GM12878 (cell line): ENCODE measurements at regions not wholly inside any gene's neighbourhood (a gene's known extent, or its start where the extent isn't known, plus 50 kb on each side); places are given as distances from the start of the nearest gene placed in this dataset.

Experiments
- ATAC-seq: fragments of 200-7000 bp; cut with Tn5 transposase; 3 replicates; pipeline ENCODE4 v1.9.1; 2020; ENCODE audit warnings: mild to moderate bottlenecking, moderate library complexity
- BruUV-seq: library from RNA; stranded (reverse); fragments of 400-500 nt; replicated peaks from 2 replicates; lab custom pipeline; 2021; lab: Mats Ljungman, UMichigan
- CTCF ChIA-PET: fragments of 300-600 bp; sonication (Branson Sonifier 250); formaldehyde crosslinking; extraction: SDS; loops from one replicate; lab custom pipeline; 2021; ENCODE audit warnings: inconsistent platforms; lab: Yijun Ruan, JAX
- POLR2A ChIA-PET: fragments of 350-600 bp; formaldehyde crosslinking; extraction: SDS; loops from one replicate; lab custom pipeline; 2021; ENCODE audit warnings: inconsistent platforms; lab: Charles Lee
- RAD21 ChIA-PET: fragments of 300-600 bp; sonication (Branson Sonifier 250); formaldehyde crosslinking; loops from one replicate; lab custom pipeline; 2023; ENCODE audit warnings: antibody characterized with exemption; ENCODE audit not compliant: unreplicated experiment; lab: Charles Lee
- SMC1A ChIA-PET: fragments of 300-600 bp; sonication (Branson Sonifier 250); formaldehyde crosslinking; loops from one replicate; lab custom pipeline; 2023; ENCODE audit not compliant: unreplicated experiment, uncharacterized antibody; lab: Charles Lee
- DNase-seq: peaks from one replicate; pipeline ENCODE4 v3.0.0-alpha.2; 2011; ENCODE audit warnings: low read depth, low spot score
- FAIRE-seq: peaks from 3 replicates; lab custom pipeline; 2011; peaks lifted over from hg19 to GRCh38; lab: Jason Lieb, UNC
- H2AFZ ChIP-seq: 2 replicates; pipeline ENCODE4 v1.6.0; 2011; ENCODE audit warnings: low read depth, low read length, control low read depth; ENCODE audit not compliant: control insufficient read depth
- H3K27ac ChIP-seq: 2 replicates; pipeline ENCODE4 v1.5.1; 2011; ENCODE audit warnings: control low read depth; ENCODE audit not compliant: control insufficient read depth, insufficient read depth
- H3K27me3 ChIP-seq, 2 experiments: replicated peaks in 1 of 2; 2 replicates each; pipeline versions ENCODE4 v1.6.0 to v1.6.1; 2011; ENCODE audit warnings: low read length in 1 of 2; ENCODE audit not compliant: control insufficient read depth in 2 of 2, insufficient read depth in 2 of 2
- H3K36me3 ChIP-seq, 2 experiments: 2 replicates each; pipeline ENCODE4 v1.5.1; 2011; ENCODE audit warnings: low read length in 1 of 2; ENCODE audit not compliant: control insufficient read depth in 2 of 2, insufficient read depth in 2 of 2
- H3K4me1 ChIP-seq: 2 replicates; pipeline ENCODE4 v1.6.1; 2011; ENCODE audit warnings: mild to moderate bottlenecking, low read length, moderate library complexity, mixed read lengths; ENCODE audit not compliant: control insufficient read depth, insufficient read depth
- H3K4me2 ChIP-seq: 2 replicates; pipeline ENCODE4 v1.6.0; 2011; ENCODE audit warnings: control low read depth; ENCODE audit not compliant: control insufficient read depth, insufficient read depth
- H3K4me3 ChIP-seq: fragments of 200-600 bp; sonication (generic); 2 replicates; pipeline ENCODE4 v1.5.1; 2016
- H3K79me2 ChIP-seq: 2 replicates; pipeline ENCODE4 v1.6.0; 2011; ENCODE audit warnings: low read length; ENCODE audit not compliant: control insufficient read depth, insufficient read depth
- H3K9ac ChIP-seq: 2 replicates; pipeline ENCODE4 v1.8.0; 2011; ENCODE audit warnings: low read length, control low read depth, mixed read lengths; ENCODE audit not compliant: control insufficient read depth, insufficient read depth
- H3K9me3 ChIP-seq: replicated peaks from 3 replicates; pipeline ENCODE4 v1.5.1; 2011; ENCODE audit warnings: mild to moderate bottlenecking, low read length; ENCODE audit not compliant: control insufficient read depth, insufficient read depth
- H4K20me1 ChIP-seq: 2 replicates; pipeline ENCODE4 v1.6.0; 2011; ENCODE audit not compliant: control insufficient read depth, insufficient read depth
- CBX3 ChIP-seq: fragments of 200-600 bp; sonication (generic); IDR thresholded peaks from 2 replicates; pipeline ENCODE4 v1.6.1; 2016; ENCODE audit warnings: low read depth, borderline replicate concordance
- CEBPB ChIP-seq, 2 experiments: fragments of 150-350 bp in 1 of 2; IDR thresholded peaks; 2 replicates each; pipeline ENCODE4 v1.6.1; 2012 to 2014; ENCODE audit warnings: low read depth in 2 of 2, low read length in 2 of 2, borderline replicate concordance in 1 of 2, inconsistent platforms in 1 of 2
- EP300 ChIP-seq, 2 experiments: fragments of 150-350 bp in 1 of 2; IDR thresholded peaks; 2 replicates each; pipeline ENCODE4 v1.6.1; 2011 to 2012; ENCODE audit warnings: low read depth in 2 of 2, low read length in 2 of 2, borderline replicate concordance in 1 of 2, improper control_type of control experiment in 1 of 2, inconsistent platforms in 1 of 2; ENCODE audit not compliant: control insufficient read depth in 1 of 2
- GABPA ChIP-seq: IDR thresholded peaks from 2 replicates; pipeline ENCODE4 v1.6.1; 2014; ENCODE audit warnings: antibody characterized with exemption, low read depth, mild to moderate bottlenecking, inconsistent platforms
- KLF5 ChIP-seq: fragments of 450-650 bp; IDR thresholded peaks from 2 replicates; pipeline ENCODE4 v1.6.1; 2014; ENCODE audit warnings: mild to moderate bottlenecking; ENCODE audit not compliant: partially characterized antibody
- MAX ChIP-seq: IDR thresholded peaks from 2 replicates; pipeline ENCODE4 v1.6.1; 2012; ENCODE audit warnings: low read depth, low read length, improper control_type of control experiment
- MEF2A ChIP-seq: IDR thresholded peaks from 2 replicates; pipeline ENCODE4 v1.6.1; 2011; ENCODE audit warnings: low read depth, mild to moderate bottlenecking, low read length, moderate library complexity; ENCODE audit not compliant: insufficient read depth
- RAD21 ChIP-seq: IDR thresholded peaks from 2 replicates; pipeline ENCODE4 v1.6.1; 2011; ENCODE audit warnings: mild to moderate bottlenecking, low read depth, low read length, moderate library complexity; ENCODE audit not compliant: insufficient read depth
- SREBF2 ChIP-seq: IDR thresholded peaks from 2 replicates; pipeline ENCODE4 v1.6.1; 2012; ENCODE audit warnings: mild to moderate bottlenecking, low read length
- SUPT20H ChIP-seq: IDR thresholded peaks from 2 replicates; pipeline ENCODE4 v1.6.1; 2011; ENCODE audit warnings: low read depth, mild to moderate bottlenecking, low read length, moderate library complexity, borderline replicate concordance; ENCODE audit not compliant: control insufficient read depth
- TAF1 ChIP-seq: IDR thresholded peaks from 2 replicates; pipeline ENCODE4 v1.6.1; 2011; ENCODE audit warnings: mild to moderate bottlenecking, low read depth, low read length, borderline replicate concordance
- ZBTB4 ChIP-seq: fragments of 450-650 bp; formaldehyde crosslinking; IDR thresholded peaks from 2 replicates; pipeline ENCODE4 v1.4.0; 2022; ENCODE audit warnings: mild to moderate bottlenecking, moderate library complexity
- WGBS: methylation state at CpG from one replicate; pipeline ENCODE4 v1.1.6; 2016; ENCODE audit warnings: low lambda C conversion rate; ENCODE audit not compliant: insufficient replicate concordance, insufficient coverage; ENCODE audit errors: missing lambda C conversion rate; 5-methylcytosine and 5-hydroxymethylcytosine counted together
- in situ Hi-C: fragments of 300-500 bp; cut with MboI; formaldehyde crosslinking; loops from 9 replicates; pipeline ENCODE4 v1.14.3; 2018; ENCODE audit warnings: mixed read lengths
- intact Hi-C: fragments of 100-400 bp; cut with micrococcal nuclease; formaldehyde crosslinking; loops from one replicate; pipeline ENCODE4 v1.14.2; 2022; ENCODE audit not compliant: unreplicated experiment

- Histone ChIP-seq H3K4me2 (no peak overlapping the region), H4K20me1 (no peaks in the 10 kb centered on the region), H3K4me1 (no peaks in the 10 kb centered on the region), H3K36me3 (no peaks in the 10 kb centered on the region), H3K9me3 (no peaks in the 10 kb centered on the region), H3K27me3 (no peaks in the 10 kb centered on the region; a peak in 1 of 4 replicates), H2AFZ (no peak overlapping the region), H3K79me2 (no peaks in the 10 kb centered on the region), H3K9ac (no peak overlapping the region), H3K27ac (no peak overlapping the region), H3K4me3 (no peak overlapping the region)
- ChIA-PET POLR2A (no interaction called here), CTCF (interaction anchor here (0.9 to 2.5 kb wide), 3 partner anchors 9 to 278 kb away, joined by 3 to 10 read pairs (median 4); no protein-coding TSS in a partner anchor), RAD21 (no interaction called here), SMC1A (interaction anchor here (0.8 kb wide), 1 partner anchor 9 kb away, joined by 3 read pairs; no protein-coding TSS in a partner anchor)
- DNase-seq, result no peak
- TF ChIP-seq CEBPB (IDR thresholded peaks at IDR 0.05; ENCODE audit: borderline replicate concordance in 1 of 2, low read depth in 2 of 2, low read length in 2 of 2) (no peak), KLF5 (no peak), EP300 (IDR thresholded peaks at IDR 0.05; ENCODE audit: borderline replicate concordance in 1 of 2, control insufficient read depth in 1 of 2, low read depth in 2 of 2, low read length in 2 of 2) (no peak), ZBTB4 (CRISPR knock-in tag) (no peak), RAD21 (no peak), CBX3 (no peak), GABPA (no peak), TAF1 (no peak), SUPT20H (no peak), MAX (no peak), MEF2A (no peak), SREBF2 (no peak)
- no TSS peak for BruUV-seq
- in situ Hi-C loops (no loop called here), intact Hi-C loops (no loop called here)
- FAIRE-seq, result no peak
- ATAC-seq, result no peak
- 0% methylated on average over 6 of the region's 6 CpGs for WGBS
These were observed 307.7 kb upstream of the NFE2L3 start for GRCh38 chr7:25844102-25844870.
